Fibroblast of skin of abdomen (primary cell): ENCODE measurements at regions not wholly inside any gene's neighbourhood (a gene's known extent, or its start where the extent isn't known, plus 50 kb on each side); places are given as distances from the start of the nearest gene placed in this dataset.
"Not testable (repeated sequence)": the region's sequence is repeated elsewhere in the genome, so short reads cannot be mapped to it uniquely, and the experiment has no call there.

Source experiments
- DNase-seq: peaks from one replicate; pipeline ENCODE4 v3.0.0-alpha.2; 2013

GRCh38 chr12:5165296-5165970, 121.8 kb downstream of the KCNA5 start:
- no peak for DNase-seq

- peak; percentile 99 for DNase-seq
These were observed 123.3 kb downstream of the KCNA5 start for GRCh38 chr12:5166976-5167375.

GRCh38 chr12:5168148-5168547, 124.5 kb downstream of the KCNA5 start:
- DNase-seq, result no peak

GRCh38 chr12:5170844-5171243, 127.2 kb downstream of the KCNA5 start:
- DNase-seq, result no peak

- DNase-seq, result peak; percentile 81
These were observed 128.0 kb downstream of the KCNA5 start for GRCh38 chr12:5171701-5172100.

- peak; percentile 70 for DNase-seq
These were observed 129.2 kb downstream of the KCNA5 start for GRCh38 chr12:5172886-5173285.

- no peak for DNase-seq
These were observed 129.9 kb downstream of the KCNA5 start for GRCh38 chr12:5173511-5174011.

- not testable (repeated sequence) for DNase-seq
These were observed 131.7 kb downstream of the KCNA5 start for GRCh38 chr12:5175415-5175814.

- no peak for DNase-seq
These were observed 132.4 kb downstream of the KCNA5 start for GRCh38 chr12:5176036-5176435.

GRCh38 chr12:5177096-5177495, 133.4 kb downstream of the KCNA5 start:
- no peak for DNase-seq

GRCh38 chr12:5177731-5178130, 134.1 kb downstream of the KCNA5 start:
- no peak for DNase-seq

GRCh38 chr12:5178571-5178970, 134.9 kb downstream of the KCNA5 start:
- DNase-seq, result peak; percentile 76

- DNase-seq, result peak; percentile 57
These were observed 136.8 kb downstream of the KCNA5 start for GRCh38 chr12:5180496-5180895.

GRCh38 chr12:5184186-5184585, 140.5 kb downstream of the KCNA5 start:
- DNase-seq, result peak; percentile 35

- no peak for DNase-seq
These were observed 141.9 kb downstream of the KCNA5 start for GRCh38 chr12:5185435-5186069.

- DNase-seq, result no peak
These were observed 143.0 kb downstream of the KCNA5 start for GRCh38 chr12:5186715-5187114.

GRCh38 chr12:5187136-5187535, 143.5 kb downstream of the KCNA5 start:
- no peak for DNase-seq

GRCh38 chr12:5188472-5188871, 144.8 kb downstream of the KCNA5 start:
- DNase-seq, result no peak

GRCh38 chr12:5189173-5189572, 145.5 kb downstream of the KCNA5 start:
- DNase-seq, result no peak

GRCh38 chr12:5191803-5192538, 148.3 kb downstream of the KCNA5 start:
- DNase-seq, result no peak

GRCh38 chr12:5192726-5193125, 149.0 kb downstream of the KCNA5 start:
- DNase-seq, result peak; percentile 42

- no peak for DNase-seq
These were observed 150.6 kb downstream of the KCNA5 start for GRCh38 chr12:5194306-5194705.

- no peak for DNase-seq
These were observed 151.6 kb downstream of the KCNA5 start for GRCh38 chr12:5195244-5195643.

- DNase-seq, result no peak
These were observed 152.0 kb downstream of the KCNA5 start for GRCh38 chr12:5195691-5196090.
